DMS53 treated with DMSO at 0.1 percent for 48 hours (cell line): ENCODE measurements at regions not wholly inside any gene's neighbourhood (a gene's known extent, or its start where the extent isn't known, plus 50 kb on each side); places are given as distances from the start of the nearest gene placed in this dataset.
"Not testable (repeated sequence)": the region's sequence is repeated elsewhere in the genome, so short reads cannot be mapped to it uniquely, and the experiment has no call there.

Source experiments
- DNase-seq: peaks from one replicate; lab custom pipeline; 2025; ENCODE audit not compliant: unreplicated experiment; lab: John Stamatoyannopoulos, UW

DNA sequence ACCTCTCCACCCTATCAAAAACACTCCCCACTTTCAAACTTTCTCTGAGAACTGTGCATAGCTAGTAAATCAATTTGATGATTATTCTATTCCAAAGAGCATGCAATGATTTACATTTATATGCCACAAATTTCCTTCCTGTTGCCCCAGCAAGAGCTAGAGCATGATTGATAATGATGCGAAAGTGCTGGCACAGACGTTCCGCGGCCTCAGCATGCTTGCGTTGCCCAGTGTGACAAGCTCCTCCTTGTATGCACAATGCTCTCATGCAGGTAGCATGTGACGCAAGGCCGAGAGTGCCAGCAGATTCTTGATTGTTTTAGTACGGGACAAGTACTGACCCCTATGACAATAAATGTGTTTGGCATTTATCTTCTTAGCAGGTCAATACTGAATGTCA is 696.3 kb upstream of the SLC35B3 start:
- DNase-seq: peak; percentile 61

DNA sequence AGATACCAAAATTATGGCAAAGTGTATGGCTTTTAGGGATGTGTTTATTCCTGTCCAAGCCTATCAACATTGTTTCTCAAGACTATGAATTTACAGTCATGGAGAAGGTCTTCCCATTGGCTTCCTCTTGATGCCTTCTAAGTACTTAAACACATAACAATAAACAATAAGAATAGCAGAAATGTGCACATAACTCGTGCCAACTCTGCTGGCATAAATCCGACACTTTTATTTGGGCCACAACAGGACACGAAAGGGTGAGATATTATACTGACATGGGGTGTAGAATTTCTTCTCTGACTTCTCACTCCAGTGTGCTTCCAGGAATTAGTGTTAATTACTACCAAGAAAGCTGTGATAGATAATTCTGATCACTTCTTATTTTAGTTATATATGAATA is 695.9 kb upstream of the SLC35B3 start:
- no peak for DNase-seq

DNA sequence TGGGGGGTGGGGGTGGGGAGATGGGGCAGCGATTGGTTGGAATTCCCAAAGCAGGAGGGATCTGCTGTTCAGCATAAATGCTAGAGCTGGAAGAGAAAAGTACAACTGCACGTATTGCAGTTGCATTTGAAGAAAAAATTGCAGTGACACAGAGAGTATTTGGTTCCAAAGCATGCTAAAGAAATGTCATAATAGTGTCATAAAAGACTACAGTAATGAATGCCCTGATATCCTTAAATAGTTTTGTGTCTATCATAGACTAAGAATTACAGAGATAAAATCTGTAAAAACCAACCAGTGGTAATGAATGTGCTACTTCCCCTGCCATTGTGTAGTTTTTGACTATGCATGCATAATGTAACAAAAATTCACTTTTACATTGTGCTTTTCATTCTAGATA is 693.6 kb upstream of the SLC35B3 start:
- DNase-seq: no peak

DNA sequence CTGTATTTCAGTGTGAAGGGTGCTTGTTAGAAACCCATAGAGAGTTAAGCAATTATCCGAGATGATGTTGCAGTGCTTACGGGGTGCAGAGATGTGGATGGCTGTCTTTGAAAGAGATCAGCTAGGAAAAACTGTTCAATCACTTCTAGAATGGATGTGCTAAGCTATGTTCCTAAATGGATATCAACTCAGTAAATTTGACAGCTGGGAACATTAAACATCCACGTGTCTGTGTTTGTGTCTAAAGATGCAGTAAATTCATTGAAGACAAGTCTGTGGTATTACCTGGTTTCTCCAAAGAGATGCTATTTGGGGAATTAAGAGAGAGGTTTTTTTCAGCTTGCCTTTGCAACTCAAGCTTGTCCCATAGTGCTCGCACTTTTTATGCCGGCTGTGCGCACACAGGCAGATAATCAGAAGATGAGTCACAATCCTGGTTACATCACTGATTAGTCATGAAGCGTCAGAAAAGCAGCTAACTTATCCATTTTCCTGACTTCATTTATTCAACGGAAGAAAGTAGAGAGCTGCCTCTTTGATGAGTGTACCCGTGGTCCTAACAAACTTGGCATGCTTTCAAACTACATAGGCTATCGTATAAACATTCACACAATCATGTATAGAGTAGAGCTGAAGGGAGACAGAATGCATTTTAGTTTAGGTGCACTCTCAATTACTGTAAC is 691.7 kb upstream of the SLC35B3 start:
- peak; percentile 46 for DNase-seq

DNA sequence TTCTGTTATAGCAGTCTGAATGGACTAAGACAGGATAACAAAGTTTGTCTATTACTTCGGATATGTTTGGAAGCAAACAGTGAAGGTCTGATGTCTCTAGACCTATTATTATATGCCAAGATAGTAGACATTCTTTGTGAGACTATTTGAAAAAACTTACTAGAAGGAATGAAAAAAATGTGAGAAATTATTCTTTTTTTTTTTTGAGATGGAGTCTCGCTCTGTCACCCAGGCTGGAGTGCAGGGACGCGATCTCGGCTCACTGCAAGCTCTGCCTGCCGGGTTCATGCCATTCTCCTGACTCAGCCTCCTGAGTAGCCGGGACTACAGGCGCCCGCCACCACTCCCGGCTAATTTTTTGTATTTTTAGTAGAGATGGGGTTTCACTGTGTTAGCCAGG is 690.7 kb upstream of the SLC35B3 start:
- not testable (repeated sequence) for DNase-seq

DNA sequence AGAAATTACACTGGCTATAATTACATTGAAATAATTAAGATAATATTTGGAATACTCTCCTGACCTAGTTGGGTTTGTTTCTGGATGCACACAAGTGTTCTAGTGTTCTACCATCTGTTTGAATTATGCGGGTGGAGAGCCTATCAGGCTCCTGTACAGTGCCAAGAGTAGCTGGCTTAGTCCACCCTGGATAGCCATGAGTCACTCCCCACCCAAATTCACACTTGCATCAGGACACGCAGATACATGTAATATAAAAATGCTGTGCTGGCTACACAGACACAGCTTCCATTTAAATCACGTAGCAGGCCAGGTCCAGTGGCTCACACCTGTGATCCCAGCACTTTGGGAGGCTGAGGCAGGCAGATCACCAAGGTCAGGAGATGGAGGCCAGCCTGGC is 686.2 kb upstream of the SLC35B3 start:
- DNase-seq: no peak

DNA sequence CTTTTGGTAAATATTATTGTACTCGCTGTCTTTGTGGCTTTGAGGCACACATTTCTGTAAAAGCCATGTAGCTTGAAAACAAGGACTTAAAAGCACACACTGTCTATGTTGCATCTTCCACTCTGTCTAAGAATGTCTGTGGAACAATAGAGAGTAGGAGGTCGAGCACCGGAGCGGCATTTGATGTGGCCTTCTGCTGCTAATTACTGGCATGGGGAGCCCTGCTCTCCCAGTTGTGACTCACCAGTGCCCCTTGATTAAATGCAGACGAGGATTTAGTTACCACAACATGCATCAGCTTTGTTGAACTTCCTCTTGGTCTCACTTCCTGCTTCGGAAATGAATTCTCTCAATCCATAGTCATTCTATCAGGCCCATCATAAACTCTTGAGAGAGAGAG is 680.7 kb upstream of the SLC35B3 start:
- peak; percentile 9 for DNase-seq

DNA sequence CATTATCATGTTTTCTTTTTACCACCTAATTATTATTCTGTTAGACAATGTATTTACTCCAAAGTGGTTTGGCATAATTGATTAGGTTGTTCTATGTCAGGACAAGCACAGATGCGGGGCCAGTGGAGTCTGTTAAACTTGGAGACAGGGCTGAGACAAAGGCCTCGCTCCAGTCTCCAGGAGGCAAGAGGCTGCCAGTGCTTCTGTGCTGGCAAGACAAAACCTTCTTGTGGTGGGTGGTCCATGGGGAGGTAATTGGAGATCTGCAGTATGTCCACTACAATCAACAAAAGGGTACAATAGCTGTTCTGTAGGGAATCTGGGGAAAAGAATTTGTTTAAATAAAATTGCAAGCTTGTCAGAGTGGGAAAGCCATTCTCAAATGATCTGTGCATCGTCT is 677.2 kb upstream of the SLC35B3 start:
- DNase-seq: no peak

DNA sequence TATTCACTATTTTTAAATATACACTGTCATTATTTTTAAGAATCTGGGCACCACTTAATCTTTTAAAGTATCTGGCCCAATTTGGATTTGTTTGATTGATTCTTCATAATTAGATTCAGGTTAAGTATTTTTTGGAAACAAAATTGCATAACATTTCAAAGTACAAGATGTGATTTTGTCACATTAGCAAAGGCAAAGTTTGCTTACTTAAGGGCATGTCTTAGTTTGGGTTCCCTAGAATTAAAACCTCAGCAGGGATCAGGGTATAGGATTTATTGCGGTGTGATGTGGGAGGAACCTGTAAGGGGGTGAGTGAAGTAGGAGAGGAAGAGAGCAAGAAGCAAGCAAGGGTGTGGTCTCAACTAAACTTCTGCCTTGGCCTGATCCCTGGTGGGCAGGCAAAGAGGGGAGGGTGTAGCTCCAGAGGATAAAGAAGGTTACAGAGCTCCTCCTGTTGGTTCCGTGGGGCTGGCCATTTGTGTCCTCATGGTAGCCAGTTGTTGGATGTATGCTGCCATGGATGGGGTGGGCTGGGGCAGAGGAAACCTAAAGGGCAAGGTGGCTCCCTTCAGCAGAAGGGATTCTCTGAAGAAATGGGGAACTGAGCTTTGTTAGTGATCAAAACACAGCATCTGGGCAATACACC is 668.7 kb upstream of the SLC35B3 start:
- no peak for DNase-seq

DNA sequence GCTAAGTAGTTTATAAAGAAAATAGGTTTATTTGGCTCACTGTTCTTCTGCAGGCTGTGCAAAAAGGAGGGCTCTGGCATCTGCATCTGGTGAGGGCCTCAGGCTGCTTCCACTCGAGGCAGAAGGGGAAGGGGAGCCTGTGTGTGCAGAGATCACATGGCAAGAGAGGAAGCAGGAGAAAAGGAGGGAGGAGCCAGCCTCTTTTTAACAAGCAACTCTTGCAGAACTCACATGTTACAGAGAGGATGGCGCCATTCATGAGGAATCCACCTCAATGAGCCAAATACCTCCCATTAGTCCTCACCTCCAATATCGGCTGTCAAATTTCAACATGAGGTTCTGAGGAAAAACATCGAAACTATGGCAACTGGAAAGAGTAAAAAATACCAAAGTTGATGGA is 666.6 kb upstream of the SLC35B3 start:
- DNase-seq: no peak

DNA sequence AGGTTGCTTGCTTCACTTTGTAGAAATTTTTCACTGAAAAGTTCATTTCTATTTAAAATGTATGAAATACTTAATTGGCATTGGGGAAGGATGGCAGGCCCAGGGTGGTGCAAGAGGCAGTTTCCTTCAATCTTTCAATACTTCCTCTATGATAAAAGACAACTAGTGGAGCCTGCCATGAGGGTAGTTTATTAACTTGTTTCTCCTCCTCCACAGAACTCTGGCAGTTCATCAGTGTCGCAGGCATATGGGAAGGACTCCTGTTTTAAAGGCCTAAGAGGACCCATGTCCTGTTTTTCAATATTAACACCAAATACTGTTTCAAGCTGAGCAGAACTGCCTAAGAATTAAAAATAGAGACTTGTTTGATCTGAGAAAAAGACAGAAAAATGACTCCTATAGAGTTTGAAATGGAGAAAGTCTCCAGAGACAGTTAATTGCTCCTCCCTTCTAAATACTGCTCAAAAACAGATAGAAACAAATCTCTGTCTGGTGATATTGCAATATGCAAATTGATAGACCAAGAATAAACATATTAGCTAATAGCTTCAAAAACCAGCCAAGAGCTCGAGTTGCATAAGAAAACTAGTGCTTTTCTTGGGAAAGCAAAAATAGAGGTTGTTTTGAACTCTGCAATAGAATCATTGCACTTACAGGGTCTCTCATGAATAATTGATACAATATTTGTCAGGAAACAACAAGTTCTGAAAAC is 665.7 kb upstream of the SLC35B3 start:
- DNase-seq: no peak

DNA sequence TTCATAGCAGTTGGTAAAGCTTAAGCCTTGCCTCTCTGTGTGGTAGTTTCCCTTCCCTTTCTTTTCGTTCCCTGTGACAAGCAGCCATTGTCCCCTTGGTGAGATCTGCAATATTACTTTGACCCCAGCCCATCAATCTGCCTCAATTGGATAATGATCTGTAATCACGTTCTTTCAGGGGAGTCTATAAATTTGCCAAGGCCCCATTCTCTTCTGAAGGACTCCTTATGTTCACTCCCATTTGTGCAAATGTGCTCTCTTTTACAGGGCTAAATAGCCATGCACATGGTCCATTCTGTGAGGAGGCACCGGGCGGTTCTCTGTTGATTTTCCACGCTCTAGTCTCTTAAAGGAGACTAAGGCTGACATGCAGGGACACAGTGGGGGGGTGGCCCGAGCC is 660.4 kb upstream of the SLC35B3 start:
- DNase-seq: no peak

DNA sequence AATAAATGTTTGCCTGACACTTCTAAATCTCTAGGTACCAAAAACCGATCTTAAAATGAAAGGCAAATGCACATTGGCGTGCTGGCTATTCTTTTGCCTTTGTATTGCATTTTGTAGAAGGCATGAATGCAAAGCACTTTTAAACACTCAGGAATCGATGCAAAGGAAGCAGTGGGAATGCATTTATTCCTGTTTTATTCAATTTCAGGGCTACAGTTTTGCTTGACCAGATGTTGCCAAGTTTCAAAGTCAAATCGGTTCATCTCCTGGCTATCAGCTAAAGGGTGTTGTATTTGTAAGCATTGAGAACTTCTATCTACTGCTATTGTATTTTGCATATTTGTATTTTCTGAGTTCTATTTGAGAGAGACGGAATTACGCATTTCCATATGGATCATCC is 659.8 kb upstream of the SLC35B3 start:
- DNase-seq: no peak

DNA sequence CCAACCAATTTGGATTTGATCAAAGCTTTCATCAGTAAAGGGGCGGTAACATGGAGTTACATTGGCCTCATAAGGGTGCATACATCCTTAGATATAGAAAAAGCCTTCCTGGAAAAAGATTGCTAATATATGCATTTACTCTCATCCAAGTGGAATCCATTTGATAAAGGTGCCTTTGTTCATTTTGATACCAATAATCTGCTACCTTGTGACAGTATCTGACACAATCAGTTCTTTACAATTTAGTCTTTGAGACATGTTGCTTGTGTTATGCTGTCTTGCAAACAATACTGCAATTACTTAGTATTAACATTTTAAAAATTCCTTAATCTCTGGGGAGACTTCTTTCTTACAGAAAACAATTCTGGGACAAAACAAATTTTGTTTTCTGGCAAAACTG is 654.4 kb upstream of the SLC35B3 start:
- DNase-seq: no peak

DNA sequence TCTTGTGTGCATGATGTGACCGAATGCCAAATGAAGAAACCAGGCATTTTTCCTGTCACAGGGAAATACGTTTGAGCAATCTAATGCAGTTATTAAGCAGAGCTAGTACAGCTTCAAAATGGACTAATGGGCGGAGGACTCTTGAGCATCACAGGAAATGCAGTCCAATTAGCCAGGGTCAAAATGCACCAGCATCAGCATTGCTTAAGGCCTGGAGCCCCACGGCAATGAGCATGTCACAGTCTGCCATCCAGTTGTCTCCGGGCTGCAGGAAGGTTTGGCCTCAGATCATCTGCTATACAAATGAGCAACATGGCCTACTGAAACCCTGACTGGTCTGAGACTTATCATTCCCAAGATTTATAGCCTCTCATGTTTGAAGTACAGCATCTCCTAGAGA is 652.1 kb upstream of the SLC35B3 start:
- no peak for DNase-seq

DNA sequence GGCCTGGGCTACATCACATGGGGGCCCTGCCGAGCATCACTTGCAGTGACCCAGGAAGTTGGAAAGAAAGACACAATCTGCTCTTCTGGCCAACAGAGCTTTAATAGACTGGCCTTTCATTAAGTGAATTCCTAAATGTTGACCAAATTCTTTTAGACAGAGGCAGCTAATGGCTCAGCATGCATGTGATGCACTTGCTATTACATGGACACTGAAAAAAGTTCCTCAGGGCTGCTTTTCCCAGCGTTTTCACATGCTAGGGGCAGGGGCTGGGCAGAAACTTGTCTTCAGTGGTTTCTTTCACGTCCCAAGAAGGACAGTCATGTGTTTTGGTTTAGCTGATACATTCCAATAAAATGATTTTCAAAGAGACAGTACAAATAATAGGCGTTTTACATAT is 651.0 kb upstream of the SLC35B3 start:
- no peak for DNase-seq

DNA sequence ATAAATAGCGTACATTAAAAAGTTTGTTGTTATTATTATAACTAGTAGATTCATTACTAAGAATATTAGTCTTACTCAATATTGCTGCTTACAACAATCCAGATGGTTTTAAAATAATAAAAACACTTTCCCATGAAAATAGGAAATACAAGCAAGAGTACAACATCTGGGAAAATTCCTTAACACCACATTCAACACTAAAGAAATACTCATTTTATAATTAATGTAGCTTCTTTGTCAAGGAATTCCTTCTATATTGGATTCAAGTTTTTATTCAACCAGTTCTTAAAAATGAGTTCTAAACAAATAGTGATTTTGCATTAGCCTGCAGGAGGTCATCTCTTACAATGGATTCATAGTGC is 650.3 kb upstream of the SLC35B3 start:
- DNase-seq: no peak

DNA sequence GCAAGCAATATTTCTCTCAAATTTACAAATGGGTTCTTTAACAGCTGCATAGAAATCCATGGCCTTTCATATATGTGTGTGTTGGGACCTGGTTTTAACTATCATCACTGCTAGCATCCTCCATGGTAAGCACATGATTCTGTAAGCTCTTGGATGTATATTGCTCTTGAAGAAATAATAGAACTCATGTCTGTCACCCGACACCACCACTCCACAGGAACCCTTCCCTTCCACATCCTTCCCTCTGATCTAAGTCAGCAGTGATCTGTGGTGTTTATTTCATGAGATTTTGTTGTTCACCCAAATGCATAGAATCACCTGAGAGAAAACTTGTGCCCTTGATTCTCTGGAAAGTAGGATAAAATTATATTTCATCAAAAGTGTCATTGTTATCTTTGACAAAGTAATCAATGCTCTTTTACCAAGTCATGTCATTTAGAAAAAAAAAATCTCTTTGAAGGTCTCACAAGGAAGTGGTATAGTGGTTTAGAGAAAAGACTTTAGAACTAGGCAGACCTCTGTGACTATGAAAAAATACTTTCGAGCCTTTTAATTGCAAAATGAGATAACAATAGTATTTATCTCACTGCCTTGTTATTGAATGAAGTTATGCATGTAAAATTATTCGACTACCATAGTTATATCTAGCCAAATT is 649.8 kb upstream of the SLC35B3 start:
- DNase-seq: no peak

DNA sequence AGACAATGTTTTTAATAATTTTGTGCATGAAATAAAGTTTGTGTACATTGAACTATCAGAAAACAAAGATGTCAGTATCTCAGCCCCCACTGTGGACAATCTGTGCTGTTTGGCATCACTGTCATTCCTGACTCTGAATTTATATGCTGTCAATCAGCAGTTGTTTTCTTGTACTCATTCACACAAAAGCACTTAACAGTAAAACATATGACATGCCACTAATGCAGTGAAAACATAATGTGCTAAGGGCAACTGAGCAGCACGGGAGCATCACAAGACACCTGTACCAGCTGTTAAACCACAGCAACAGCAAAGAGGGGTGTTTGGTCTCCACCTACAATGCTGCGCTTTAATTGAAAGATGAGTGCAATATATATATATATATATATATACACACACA is 647.8 kb upstream of the SLC35B3 start:
- DNase-seq: no peak

DNA sequence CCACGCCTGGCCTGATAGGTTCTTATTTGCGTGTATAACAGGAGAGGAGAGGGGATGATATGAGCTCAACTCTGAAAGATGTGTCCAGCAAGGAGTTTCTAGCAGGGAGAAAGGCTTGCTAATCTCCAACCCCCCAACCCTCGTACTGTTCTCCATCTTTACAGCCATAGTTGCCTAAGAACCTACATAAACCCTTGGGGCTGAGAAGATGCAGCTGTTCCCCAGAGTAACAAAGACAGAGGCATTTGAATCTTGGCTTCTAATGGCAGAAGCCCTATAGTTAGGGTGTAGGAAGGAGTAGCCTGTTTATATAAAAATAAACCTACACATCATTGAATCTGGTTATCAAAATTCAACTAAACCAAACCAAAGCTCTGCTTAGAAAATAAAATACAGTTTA is 631.4 kb upstream of the SLC35B3 start:
- no peak for DNase-seq

DNA sequence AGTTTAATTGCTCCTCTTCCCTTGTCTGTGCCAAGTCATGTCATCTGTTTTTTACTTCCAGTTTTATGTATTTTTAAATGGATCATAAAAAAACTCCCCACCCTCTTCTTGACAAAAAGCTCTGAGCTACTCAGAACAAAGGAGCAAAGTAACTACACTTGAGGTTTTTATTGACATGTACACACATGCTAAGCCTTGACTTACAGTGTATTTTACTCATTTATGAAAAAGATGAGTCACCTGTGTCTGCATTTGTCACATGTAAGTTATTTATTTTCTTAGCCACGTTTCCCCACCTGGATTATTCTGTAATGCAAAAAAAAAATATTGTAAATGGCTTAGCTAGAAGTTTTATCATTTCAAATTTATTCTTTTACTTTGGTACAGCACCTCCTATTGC is 628.8 kb upstream of the SLC35B3 start:
- DNase-seq: peak; percentile 30

DNA sequence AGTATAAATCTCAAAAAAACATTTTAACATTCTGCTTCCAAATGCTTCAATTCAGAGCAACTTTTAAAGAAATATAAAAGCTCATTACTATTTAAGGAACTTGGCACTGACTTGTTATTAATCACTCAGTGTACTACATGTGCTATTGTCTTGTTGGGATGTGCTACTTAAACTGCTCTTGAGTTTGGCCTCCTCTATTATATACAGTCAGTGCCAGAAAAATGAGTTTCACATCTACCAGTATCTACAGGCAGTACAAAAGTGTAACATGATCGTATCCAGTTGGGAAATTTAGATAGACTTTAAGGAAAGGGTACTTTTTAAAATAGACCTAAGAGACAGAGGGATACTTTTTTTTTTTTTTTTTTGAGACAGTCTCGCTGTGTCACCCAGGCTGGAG is 627.3 kb upstream of the SLC35B3 start:
- DNase-seq: no peak
